ENCODE measurements at regions not wholly inside any gene's neighbourhood (a gene's known extent, or its start where the extent isn't known, plus 50 kb on each side); places are given as distances from the start of the nearest gene placed in this dataset.

DNA sequence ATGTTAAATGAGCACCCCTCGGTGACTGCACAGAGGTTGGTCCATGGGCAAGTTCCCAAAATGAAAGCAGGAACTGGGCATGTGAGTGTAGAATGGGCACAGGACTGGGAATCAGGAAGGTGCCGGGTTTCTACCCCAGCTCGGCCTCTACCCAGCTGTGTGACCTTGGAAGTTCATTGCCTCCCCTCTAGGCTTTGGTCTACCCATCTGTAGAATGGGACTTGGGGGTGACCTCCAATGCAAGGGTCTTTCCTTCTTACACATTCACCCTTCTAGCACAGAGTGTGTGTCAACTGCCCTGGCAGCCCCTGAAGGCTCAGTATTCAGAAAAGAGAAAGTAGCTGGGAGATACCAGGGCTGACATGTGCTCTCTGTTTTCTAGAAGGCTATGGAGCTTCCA is 72.3 kb upstream of the PIAS1 start:
- no peak for TF ChIP-seq CTCF (conservative IDR thresholded peaks at IDR 0.05; ENCODE audit: low read length)
- TF ChIP-seq EZH2phosphoT487 (IDR thresholded peaks at IDR 0.05; ENCODE audit: borderline replicate concordance) = no peak

Measured in Loucy (cell line).